ENCODE measurements at regions not wholly inside any gene's neighbourhood (a gene's known extent, or its start where the extent isn't known, plus 50 kb on each side); places are given as distances from the start of the nearest gene placed in this dataset.

- POLR2A ChIA-PET = no interaction called here
- CTCF ChIA-PET = interaction anchor here (1.2 to 3.5 kb wide), 4 partner anchors 9 to 493 kb away, joined by 3 to 19 read pairs (median 6); no protein-coding TSS in a partner anchor
- no peak for TF ChIP-seq CTCF (IDR thresholded peaks at IDR 0.05; ENCODE audit: insufficient read depth, low read length, missing control alignments)
- no peak for DNase-seq (ENCODE audit: low read depth, low spot score)
- H3K4me3 ChIP-seq (ENCODE audit: low read depth, low read length) = no peak overlapping the region
Observed at GRCh38 chr2:128726911-128727310, 408.2 kb upstream of the HS6ST1 start.

- POLR2A ChIA-PET = no interaction called here
- TF ChIP-seq CTCF (IDR thresholded peaks at IDR 0.05; ENCODE audit: insufficient read depth, low read length, missing control alignments) = no peak
Observed at GRCh38 chr2:128727404-128727803, 408.7 kb upstream of the HS6ST1 start.

GRCh38 chr2:128727914-128728313, 409.2 kb upstream of the HS6ST1 start:
- DNase-seq (ENCODE audit: low read depth, low spot score) = peak; percentile 75
- CTCF ChIA-PET = interaction anchor here (1.1 to 3.5 kb wide), 3 partner anchors 9 to 494 kb away, joined by 3 to 19 read pairs (median 3); no protein-coding TSS in a partner anchor
- no peak for TF ChIP-seq CTCF (IDR thresholded peaks at IDR 0.05; ENCODE audit: insufficient read depth, low read length, missing control alignments)
- POLR2A ChIA-PET = interaction anchor here (0.7 kb wide), 1 partner anchor 191 kb away, joined by 9 read pairs; no protein-coding TSS in a partner anchor
- no peak overlapping the region for H3K4me3 ChIP-seq (ENCODE audit: low read depth, low read length)

More at GRCh38 chr2:128727404-128727803, 408.7 kb upstream of the HS6ST1 start:
- CTCF ChIA-PET = interaction anchor here (1.1 to 3.5 kb wide), 5 partner anchors 8 to 494 kb away, joined by 3 to 19 read pairs (median 3); no protein-coding TSS in a partner anchor
- H3K4me3 ChIP-seq (ENCODE audit: low read depth, low read length) = no peak overlapping the region
- DNase-seq (ENCODE audit: low read depth, low spot score) = no peak

GRCh38 chr2:128729051-128729450, 410.4 kb upstream of the HS6ST1 start:
- H3K4me3 ChIP-seq (ENCODE audit: low read depth, low read length) = no peak overlapping the region
- CTCF ChIA-PET = interaction anchor here (1.8 kb wide), 1 partner anchor 11 kb away, joined by 6 read pairs; no protein-coding TSS in a partner anchor
- DNase-seq (ENCODE audit: low read depth, low spot score) = no peak
- POLR2A ChIA-PET = no interaction called here
- no peak for TF ChIP-seq CTCF (IDR thresholded peaks at IDR 0.05; ENCODE audit: insufficient read depth, low read length, missing control alignments)

- ChIA-PET POLR2A (no interaction called here), CTCF (no interaction called here)
- no peak overlapping the region for H3K4me3 ChIP-seq (ENCODE audit: low read depth, low read length)
- TF ChIP-seq CTCF (IDR thresholded peaks at IDR 0.05; ENCODE audit: insufficient read depth, low read length, missing control alignments) = no peak
- no peak for DNase-seq (ENCODE audit: low read depth, low spot score)
Observed at GRCh38 chr2:128731994-128732650, 413.5 kb upstream of the HS6ST1 start.

- DNase-seq (ENCODE audit: low read depth, low spot score) = peak; percentile 76
- TF ChIP-seq CTCF (IDR thresholded peaks at IDR 0.05; ENCODE audit: insufficient read depth, low read length, missing control alignments) = no peak
- H3K4me3 ChIP-seq (ENCODE audit: low read depth, low read length) = no peak overlapping the region
- CTCF ChIA-PET = interaction anchor here (0.9 kb wide), 1 partner anchor 15 kb away, joined by 3 read pairs; no protein-coding TSS in a partner anchor
- POLR2A ChIA-PET = no interaction called here
Observed at GRCh38 chr2:128732976-128733431, 414.3 kb upstream of the HS6ST1 start.

All from AG04449 (cell line).